Duodenal mucosa (tissue), 2 donors: ENCODE measurements at regions not wholly inside any gene's neighbourhood (a gene's known extent, or its start where the extent isn't known, plus 50 kb on each side); places are given as distances from the start of the nearest gene placed in this dataset.

Experiments
- H3K27ac ChIP-seq: one replicate; pipeline ENCODE4 v1.7.0; 2013; ENCODE audit warnings: low read depth, low read length
- H3K27me3 ChIP-seq, 2 donors: one replicate each; pipeline ENCODE4 v1.7.0; 2013; ENCODE audit warnings: low read length in 2 of 2, control low read depth in 1 of 2; ENCODE audit not compliant: insufficient read depth in 2 of 2, control insufficient read depth in 1 of 2
- H3K36me3 ChIP-seq, 2 donors: one replicate each; pipeline ENCODE4 v1.7.0; 2013; ENCODE audit warnings: low read length in 2 of 2, control low read depth in 1 of 2; ENCODE audit not compliant: insufficient read depth in 2 of 2, control insufficient read depth in 1 of 2
- H3K4me1 ChIP-seq, 2 donors: one replicate each; pipeline ENCODE4 v1.7.0; 2013; ENCODE audit warnings: low read length in 2 of 2, control low read depth in 1 of 2; ENCODE audit not compliant: insufficient read depth in 2 of 2, control insufficient read depth in 1 of 2
- H3K4me3 ChIP-seq, 2 donors: one replicate each; pipeline ENCODE4 v1.7.0; 2013; ENCODE audit warnings: low read length in 2 of 2, low read depth in 1 of 2
- H3K9ac ChIP-seq, 2 donors: one replicate each; pipeline ENCODE4 v1.7.0; 2013; ENCODE audit warnings: low read length in 2 of 2, low read depth in 1 of 2
- H3K9me3 ChIP-seq, 2 donors: one replicate each; pipeline ENCODE4 v1.7.0; 2013; ENCODE audit warnings: low read length in 2 of 2, control low read depth in 1 of 2; ENCODE audit not compliant: control insufficient read depth in 1 of 2

DNA sequence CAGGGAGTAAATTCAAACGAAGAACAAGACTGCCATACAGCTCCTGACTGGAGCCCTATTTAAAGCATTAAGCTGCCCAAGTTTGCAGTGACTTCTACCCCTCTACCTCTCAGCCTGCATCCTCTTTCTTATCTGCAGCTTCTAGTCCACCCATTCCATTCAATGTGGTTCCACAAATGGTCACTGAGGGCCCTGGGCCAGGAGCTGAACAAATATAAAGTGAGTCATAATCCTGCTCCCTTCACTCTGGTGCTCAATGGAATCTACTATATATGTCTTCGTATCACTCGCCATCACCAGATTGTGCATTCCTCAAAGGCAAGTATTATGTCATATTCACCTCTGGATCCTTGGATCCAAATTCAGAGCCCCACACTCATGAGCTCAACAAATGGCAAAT lies 398.7 kb downstream of the BRINP2 start:
- H3K4me1 ChIP-seq = no peaks in the 10 kb centered on the region
- H3K36me3 ChIP-seq = no peaks in the 10 kb centered on the region
- H3K9me3 ChIP-seq = no peaks in the 10 kb centered on the region
- no peak overlapping the region for H3K9ac ChIP-seq
- H3K27ac ChIP-seq = no peak overlapping the region
- H3K4me3 ChIP-seq = no peak overlapping the region
- no peaks in the 10 kb centered on the region for H3K27me3 ChIP-seq

DNA sequence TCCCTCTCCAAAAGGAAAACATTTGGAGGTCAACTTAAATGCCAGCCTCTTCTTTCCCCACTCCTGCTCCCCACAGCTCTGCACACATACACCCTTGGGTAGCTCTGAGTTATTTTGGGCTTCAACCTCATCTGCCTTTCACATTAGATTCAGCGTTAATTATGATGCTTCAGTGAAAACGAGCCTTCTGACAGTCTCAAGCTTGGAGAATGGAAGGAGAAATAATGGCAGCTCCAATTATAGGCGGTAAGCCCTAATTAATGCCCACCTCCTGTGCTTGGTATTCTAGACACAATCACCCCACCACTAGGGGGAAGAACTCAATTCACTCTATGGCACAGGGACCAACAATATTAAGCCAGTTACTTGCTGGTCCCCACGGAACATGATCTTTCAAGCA lies 397.9 kb downstream of the BRINP2 start:
- Histone ChIP-seq H3K27me3 (no peaks in the 10 kb centered on the region), H3K4me1 (no peaks in the 10 kb centered on the region), H3K9me3 (no peaks in the 10 kb centered on the region), H3K9ac (no peak overlapping the region), H3K27ac (no peak overlapping the region), H3K36me3 (no peaks in the 10 kb centered on the region), H3K4me3 (no peak overlapping the region)

DNA sequence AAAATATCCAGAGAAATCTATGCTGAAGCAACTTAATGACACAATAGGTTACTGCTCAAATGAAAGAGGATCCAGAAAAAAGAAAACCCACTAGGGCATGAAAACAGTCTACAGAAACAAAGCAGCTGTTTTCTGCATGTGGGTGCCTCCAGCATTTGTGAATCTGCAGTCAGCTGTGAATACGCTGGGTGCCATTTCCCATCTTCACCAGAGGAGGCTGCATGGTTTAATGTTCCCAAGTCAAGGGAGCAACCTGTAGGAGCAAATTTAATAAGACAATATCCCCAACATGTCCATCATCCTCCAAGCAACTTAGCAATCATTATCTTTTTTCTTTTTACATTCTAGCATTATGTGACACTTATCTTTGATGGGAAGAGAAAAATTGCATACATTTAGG lies 396.6 kb downstream of the BRINP2 start:
- Histone ChIP-seq H3K9me3 (no peaks in the 10 kb centered on the region), H3K9ac (no peak overlapping the region), H3K4me1 (no peaks in the 10 kb centered on the region)

DNA sequence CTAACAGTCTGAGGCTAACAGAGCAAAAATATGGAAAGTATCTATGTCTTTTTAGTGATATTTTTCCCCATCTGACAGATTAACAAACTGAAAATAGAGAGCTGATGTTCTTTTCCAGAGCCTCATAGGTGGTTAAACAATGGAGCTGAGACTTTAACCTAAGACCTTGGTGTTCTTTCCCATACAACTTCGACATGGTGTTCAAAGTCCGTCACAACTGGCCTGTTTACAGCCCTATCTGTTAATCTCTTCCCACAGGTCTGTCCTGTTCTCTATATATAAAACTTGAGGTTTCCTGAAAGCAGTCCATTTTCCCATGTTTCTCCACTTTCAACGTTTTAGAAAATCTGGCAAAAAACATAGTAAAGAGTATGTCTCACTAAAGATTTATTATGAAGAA lies 395.7 kb downstream of the BRINP2 start:
- H3K4me1 ChIP-seq = no peaks in the 10 kb centered on the region
- H3K9me3 ChIP-seq = no peaks in the 10 kb centered on the region
- no peaks in the 10 kb centered on the region for H3K36me3 ChIP-seq
- no peaks in the 10 kb centered on the region for H3K27me3 ChIP-seq
- H3K27ac ChIP-seq = no peak overlapping the region
- no peak overlapping the region for H3K4me3 ChIP-seq
- H3K9ac ChIP-seq = no peak overlapping the region

More for the DNA sequence above, 396.6 kb downstream of the BRINP2 start:
- H3K36me3 ChIP-seq = no peaks in the 10 kb centered on the region
- no peaks in the 10 kb centered on the region for H3K27me3 ChIP-seq
- H3K27ac ChIP-seq = no peak overlapping the region
- no peak overlapping the region for H3K4me3 ChIP-seq

DNA sequence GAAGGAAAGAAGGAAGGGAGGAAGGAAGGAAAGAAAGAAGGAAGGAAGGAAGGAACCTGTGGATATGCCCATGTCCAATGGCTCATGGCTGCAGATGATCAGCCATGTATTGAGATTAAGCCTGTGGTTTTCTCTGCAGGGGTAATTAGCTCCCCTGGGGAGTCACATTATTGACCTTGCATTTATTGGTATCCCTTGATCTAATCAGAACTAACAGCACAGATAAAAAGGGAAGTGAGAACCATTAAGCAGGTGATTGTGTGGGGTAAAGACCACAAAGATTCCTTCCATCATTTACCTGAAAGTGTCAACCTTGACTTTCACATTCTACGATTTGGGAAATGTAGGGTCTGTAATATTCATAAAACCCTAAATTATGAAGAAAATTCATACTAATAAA lies 390.7 kb downstream of the BRINP2 start:
- Histone ChIP-seq H3K27ac (no peak overlapping the region), H3K9ac (no peak overlapping the region), H3K4me1 (no peaks in the 10 kb centered on the region), H3K9me3 (peaks cover 0 to 1% of the 10 kb centered on the region in 2 donors), H3K36me3 (no peaks in the 10 kb centered on the region), H3K27me3 (no peaks in the 10 kb centered on the region), H3K4me3 (no peak overlapping the region)

DNA sequence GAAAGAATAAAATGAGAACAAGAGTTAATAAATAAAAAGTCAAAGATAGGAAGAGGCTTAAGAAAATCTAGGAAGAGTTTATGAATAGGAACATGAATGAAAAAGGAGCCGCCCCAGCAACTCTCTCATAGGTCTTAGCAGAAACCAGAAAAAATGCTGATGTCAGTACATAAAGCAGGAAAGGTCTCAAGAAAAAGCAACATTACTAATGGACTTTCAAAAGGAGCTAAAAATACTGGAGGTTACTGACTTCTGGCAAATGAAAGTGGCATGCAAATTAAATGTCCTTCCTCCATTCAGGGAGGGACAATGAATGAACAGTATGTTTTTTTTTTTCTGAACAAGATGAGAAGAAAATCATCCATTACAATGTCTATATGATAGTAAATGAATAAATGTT lies 387.6 kb downstream of the BRINP2 start:
- Histone ChIP-seq H3K9me3 (peaks cover 0 to 8% of the 10 kb centered on the region in 2 donors), H3K36me3 (no peaks in the 10 kb centered on the region), H3K27me3 (no peaks in the 10 kb centered on the region), H3K4me1 (no peaks in the 10 kb centered on the region), H3K4me3 (no peak overlapping the region), H3K27ac (no peak overlapping the region), H3K9ac (no peak overlapping the region)

DNA sequence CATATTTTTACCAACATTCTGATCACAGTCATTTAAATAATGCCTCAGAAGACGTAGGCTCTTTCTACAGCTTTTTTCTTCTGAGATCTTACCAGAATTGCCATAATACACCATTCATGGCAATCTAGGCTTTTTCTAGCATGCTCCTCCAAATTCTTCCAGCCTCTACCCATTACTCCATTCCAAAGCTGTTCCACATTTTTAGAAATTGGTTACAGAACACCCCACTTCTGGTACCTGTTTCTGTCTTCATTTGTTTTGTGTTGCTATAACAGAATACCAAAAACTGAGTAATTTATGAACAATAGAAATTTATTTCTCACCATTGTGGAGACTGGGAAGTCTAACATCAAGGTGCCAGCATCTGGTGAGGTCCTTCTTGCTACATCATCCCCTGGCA lies 385.4 kb downstream of the BRINP2 start:
- H3K9me3 ChIP-seq = peaks cover 0 to 8% of the 10 kb centered on the region in 2 donors
- no peaks in the 10 kb centered on the region for H3K4me1 ChIP-seq
- no peaks in the 10 kb centered on the region for H3K36me3 ChIP-seq
- H3K27ac ChIP-seq = no peak overlapping the region
- H3K4me3 ChIP-seq = no peak overlapping the region
- H3K9ac ChIP-seq = no peak overlapping the region
- H3K27me3 ChIP-seq = no peaks in the 10 kb centered on the region

DNA sequence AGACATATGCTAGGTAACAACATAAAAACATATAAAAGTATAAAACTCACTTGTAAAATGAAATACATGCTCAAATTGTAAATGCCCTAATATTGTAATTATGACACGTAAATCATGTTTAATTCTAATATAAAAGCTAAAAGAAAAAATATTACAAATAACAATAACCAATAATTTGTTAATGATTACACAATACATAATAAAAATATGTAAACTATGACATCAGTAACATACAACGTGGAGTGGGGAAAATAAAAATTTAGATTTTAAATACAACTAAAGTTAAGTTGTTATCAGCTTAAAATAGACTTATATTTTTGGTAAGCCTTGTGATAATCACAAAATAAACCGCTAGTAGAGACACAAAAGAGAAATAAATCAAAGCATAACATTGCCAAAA lies 376.4 kb downstream of the BRINP2 start:
- H3K4me1 ChIP-seq = no peaks in the 10 kb centered on the region
- H3K36me3 ChIP-seq = no peaks in the 10 kb centered on the region
- no peak overlapping the region for H3K9ac ChIP-seq
- no peaks in the 10 kb centered on the region for H3K27me3 ChIP-seq
- no peaks in the 10 kb centered on the region for H3K9me3 ChIP-seq
- H3K27ac ChIP-seq = no peak overlapping the region
- H3K4me3 ChIP-seq = no peak overlapping the region

DNA sequence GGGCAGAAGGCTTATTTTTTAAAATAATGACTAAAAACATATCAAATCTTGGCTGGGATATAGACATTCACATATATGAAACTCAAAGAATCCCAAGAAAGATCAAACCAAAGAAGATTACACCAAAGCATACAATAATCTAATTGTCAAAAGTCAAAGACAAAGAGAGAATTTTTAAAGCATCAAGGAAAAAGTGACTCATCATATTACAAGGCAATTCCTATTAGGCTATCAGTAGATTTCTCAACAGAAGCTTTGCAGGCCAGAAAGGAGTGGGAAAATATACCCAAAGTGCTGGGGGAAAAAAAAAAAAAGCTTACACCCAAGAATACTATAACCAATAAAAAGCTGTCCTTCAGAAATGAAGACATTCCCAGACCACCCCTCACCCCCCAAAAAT lies 375.6 kb downstream of the BRINP2 start:
- H3K9ac ChIP-seq = no peak overlapping the region
- no peak overlapping the region for H3K27ac ChIP-seq
- no peaks in the 10 kb centered on the region for H3K4me1 ChIP-seq
- no peak overlapping the region for H3K4me3 ChIP-seq
- no peaks in the 10 kb centered on the region for H3K27me3 ChIP-seq
- no peaks in the 10 kb centered on the region for H3K9me3 ChIP-seq
- H3K36me3 ChIP-seq = no peaks in the 10 kb centered on the region

DNA sequence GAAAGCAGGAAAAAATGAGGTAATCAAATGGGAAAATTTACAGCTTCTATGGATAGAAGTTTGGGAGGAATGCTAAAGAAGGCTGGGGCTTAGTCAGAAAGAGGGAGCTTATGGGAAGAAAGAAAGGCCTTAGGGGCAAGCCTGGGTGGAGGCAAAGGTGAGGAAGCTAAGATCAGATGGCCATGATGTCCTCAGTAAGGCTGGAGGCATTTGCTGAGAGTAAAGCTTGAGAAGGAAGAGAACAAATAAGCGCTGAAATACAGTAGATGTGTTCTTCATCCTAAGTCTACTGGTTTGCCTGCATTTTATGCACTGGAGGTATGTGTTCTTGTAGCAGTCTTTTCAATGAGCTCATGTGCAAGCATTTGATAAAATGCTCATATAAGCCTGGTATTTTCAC lies 355.4 kb downstream of the BRINP2 start:
- Histone ChIP-seq H3K9ac (no peak overlapping the region), H3K4me3 (no peak overlapping the region), H3K27me3 (no peaks in the 10 kb centered on the region), H3K27ac (no peak overlapping the region), H3K36me3 (no peaks in the 10 kb centered on the region), H3K9me3 (no peaks in the 10 kb centered on the region), H3K4me1 (no peaks in the 10 kb centered on the region)

DNA sequence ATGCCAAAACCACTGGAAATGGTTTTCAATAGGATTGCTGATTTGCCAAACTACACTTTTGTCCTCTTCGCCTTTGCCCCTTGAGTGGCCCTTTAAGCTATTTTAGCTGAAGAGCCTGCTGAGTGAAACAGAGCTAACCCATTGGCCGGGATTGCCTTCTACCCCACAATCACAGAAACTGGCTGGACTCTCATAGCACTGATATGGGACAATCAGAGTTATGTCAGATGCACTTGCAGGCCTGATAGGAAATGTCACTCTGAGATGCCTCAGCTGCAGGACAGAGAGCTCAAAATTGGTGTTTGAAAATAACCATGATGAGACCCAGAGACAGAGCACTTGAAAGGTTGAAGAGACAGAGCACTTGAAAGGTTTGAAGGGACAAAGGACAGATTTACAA lies 354.4 kb downstream of the BRINP2 start:
- Histone ChIP-seq H3K9ac (no peak overlapping the region), H3K4me1 (no peaks in the 10 kb centered on the region), H3K27me3 (no peaks in the 10 kb centered on the region), H3K4me3 (no peak overlapping the region), H3K36me3 (no peaks in the 10 kb centered on the region), H3K9me3 (no peaks in the 10 kb centered on the region), H3K27ac (no peak overlapping the region)
